ENCODE measurements at regions not wholly inside any gene's neighbourhood (a gene's known extent, or its start where the extent isn't known, plus 50 kb on each side); places are given as distances from the start of the nearest gene placed in this dataset.
"Not testable (repeated sequence)": the region's sequence is repeated elsewhere in the genome, so short reads cannot be mapped to it uniquely, and the experiment has no call there.

- DNase-seq, result no peak
These were observed 122.4 kb upstream of the NMUR2 start for GRCh38 chr5:152527358-152528052.

- DNase-seq, result no peak
These were observed 124.4 kb upstream of the NMUR2 start for GRCh38 chr5:152529440-152529839.

DNA sequence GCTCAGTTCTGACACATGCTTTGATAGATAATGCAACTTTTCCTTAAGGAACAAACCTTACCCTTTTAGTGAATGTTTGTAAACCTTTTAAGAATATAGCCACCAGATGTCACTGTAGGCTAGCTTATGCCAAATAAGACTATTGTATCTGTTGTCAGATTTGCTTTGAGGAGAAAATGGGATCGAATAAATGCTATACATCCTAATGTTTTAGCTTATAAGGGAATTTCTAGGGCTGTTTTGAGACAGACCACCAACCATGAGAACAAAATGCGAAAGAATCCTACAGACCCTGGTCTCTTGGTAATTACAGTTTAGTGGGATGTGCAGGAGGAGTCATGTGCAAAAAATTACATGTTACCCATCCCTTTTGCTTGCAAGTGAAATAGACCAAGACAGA, 127.6 kb upstream of the NMUR2 start:
- DNase-seq, result peak in 2 of 51 donors; percentile 2 to 57

DNA sequence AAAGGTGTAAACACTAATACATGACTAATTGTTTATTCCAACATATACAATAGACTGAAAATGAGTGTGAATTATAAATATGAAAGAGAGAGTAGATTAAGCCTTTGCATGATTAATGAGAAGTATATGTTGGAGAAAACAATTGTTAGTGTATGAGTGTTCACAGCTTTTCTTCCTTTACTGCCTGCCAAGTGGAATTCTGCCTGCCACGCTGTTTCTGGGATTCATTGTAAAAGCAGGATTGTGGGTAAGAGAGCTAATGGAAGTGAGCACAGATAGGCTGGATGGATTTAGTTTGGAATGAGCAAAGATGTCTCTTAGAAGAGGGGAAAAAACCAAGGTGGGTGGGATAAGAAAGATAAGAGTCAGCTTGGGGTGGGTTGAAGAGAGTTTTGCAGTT, 129.6 kb upstream of the NMUR2 start:
- no peak for DNase-seq

DNA sequence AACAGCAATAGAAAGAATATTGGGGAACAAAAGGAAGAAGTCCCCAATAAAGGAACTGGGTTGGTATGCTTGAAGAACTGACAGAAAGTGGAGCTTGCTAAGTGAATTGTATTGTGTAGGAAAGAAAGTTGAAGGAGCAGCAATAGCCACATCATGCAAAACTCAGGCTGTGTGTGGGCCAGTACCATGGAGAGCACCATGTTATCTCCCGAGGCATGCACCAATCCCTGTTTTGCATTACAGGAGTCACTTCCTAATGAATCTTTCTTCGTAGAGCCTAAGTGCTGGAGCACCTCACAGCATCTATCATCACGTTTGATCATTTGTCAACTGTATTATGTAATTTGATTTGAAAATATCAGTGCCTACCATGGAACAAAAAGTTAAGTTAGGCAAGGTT, 137.7 kb upstream of the NMUR2 start:
- DNase-seq, result no peak

DNA sequence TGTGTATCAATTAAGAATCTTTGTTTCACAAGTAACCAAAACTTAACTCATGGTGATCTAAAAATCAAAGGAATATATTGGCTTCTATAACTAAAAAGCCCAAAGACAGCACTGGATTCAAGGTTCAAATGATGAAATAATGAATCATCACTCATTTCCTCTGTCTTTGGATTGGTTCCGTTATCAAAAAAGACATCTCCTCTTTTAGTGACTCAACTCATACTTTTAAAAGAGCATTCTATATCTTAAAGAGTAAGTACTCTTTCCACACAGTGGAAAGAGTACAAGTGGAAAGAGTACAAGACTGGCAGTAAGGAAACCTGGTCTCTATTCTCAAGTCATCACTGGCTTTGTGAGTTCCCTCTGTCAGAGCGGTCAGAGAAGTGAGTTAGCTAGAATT, 141.4 kb upstream of the NMUR2 start:
- DNase-seq, result no peak

- no peak for DNase-seq
These were observed 142.1 kb upstream of the NMUR2 start for GRCh38 chr5:152547202-152547601.

DNA sequence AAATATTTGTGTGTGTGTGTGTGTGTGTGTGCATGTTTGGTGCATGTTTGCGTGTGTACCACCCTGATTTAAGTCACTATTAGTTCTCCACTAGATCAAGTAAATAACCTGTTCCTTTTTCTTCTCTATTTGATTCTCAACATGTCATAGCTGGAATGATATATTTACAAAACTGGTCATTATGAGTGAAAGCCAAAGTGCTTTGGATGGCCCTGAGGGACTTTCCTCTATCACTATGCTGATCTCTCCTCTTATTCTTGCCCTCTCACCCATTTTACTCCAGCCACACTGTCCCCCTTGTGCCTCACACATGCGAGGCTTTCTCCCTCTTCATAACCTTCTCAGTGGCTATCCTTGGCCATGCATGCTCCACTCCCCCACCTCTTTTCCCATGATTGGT, 144.6 kb upstream of the NMUR2 start:
- no peak for DNase-seq

- DNase-seq, result no peak
These were observed 146.0 kb upstream of the NMUR2 start for GRCh38 chr5:152551061-152551460.

DNA sequence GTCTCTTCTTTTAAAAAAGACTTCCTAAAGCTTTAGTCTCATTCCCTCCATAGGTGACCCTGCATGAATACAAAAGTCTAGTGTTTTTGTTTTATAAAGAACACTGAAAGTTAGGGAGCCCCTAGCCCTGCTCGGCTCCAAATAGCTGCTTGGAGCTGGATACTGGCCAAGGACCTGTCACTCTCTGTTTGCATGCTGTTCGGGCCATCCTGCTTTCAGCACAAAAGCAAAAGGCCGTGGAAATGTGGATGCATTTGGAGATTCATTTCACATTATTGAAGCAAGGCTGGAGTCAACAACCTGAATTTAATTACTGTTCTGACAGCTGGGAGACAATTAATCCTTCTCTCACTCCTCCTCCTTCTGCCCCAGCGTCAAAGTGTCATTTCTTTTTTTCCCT, 151.7 kb upstream of the NMUR2 start:
- peak in 4 of 51 donors; percentile 4 to 16 (median 10) for DNase-seq

GRCh38 chr5:152560512-152561137, 155.5 kb upstream of the NMUR2 start:
- peak in 42 of 51 donors; percentile 3 to 81 (median 41) for DNase-seq

DNA sequence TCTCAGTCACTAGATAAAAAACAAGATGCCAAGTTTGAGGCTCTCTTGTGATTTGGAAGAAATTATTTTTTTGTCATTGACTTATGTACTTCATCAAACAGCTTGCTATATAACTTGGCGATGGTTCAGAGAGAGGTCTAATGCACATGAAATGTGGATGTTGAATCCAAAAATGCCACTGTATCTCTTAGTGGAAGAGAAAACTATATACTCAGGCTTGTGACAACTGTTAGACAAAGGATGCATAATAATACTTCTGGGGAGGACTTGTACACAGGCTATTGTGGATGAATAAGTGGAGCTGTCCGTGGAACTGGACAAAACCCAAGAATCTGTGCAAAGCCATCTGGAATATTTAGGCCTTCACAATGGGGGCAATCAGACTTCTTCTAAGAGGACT, 162.9 kb upstream of the NMUR2 start:
- DNase-seq, result peak in 12 of 51 donors; percentile 2 to 70 (median 22)

DNA sequence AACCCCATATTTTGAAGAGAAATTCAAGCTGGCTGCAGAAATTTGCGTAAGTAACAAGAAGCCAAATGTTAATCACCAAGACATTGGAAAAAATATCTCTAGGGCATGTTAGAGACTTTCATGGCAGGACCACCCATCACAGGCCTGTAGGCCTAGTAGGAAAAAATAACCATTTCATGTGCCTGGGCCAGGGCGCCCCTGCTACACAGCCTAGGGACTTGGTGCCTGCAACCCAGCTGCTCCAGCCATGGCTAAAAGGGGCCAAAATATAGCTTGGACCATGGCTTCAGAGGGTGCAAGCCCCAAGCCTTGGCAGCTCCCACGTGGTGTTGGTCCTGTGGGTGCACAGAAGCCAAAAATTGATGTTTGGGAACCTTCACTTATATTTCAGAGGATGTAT, 167.7 kb upstream of the NMUR2 start:
- no peak for DNase-seq

- peak in 11 of 51 donors; percentile 1 to 43 (median 4) for DNase-seq
These were observed 179.0 kb upstream of the NMUR2 start for GRCh38 chr5:152584103-152584502.

DNA sequence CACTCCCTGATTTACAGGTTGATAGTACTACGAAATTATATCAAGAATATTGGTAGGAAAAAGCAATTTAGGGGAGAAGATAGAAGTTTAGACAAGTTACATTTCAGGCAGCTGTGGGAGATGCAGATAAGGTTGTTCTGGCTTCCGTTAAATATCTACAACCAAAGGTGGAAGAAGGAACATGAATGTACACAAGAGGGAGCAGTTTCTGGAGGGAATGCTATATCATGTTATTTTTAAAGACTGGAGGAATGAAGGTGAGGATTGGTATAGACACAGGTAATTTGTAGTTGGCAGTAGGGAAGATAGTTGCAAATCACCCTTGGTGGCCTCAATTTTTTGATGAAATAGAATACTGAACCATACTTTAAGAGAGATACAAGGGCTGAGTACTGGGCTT, 187.3 kb upstream of the NMUR2 start:
- DNase-seq, result no peak

DNA sequence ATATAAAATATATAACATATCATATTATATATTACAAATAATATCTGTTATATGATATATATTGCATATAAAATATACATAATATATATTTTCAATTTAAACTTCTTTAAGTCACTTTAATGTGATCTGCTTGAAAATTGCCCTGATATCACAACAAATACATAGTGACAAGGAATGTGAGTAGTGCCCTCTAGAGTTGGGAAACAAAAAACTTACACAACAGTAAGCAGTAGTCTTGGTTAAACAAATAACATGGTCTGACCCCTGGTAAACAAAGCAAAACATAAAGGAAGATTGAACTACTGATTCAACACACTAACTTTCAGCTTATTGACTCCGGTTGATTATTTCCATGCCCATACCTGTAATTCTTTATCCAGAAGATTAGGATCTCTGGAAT, 188.3 kb upstream of the NMUR2 start:
- DNase-seq, result no peak

GRCh38 chr5:152595405-152595804, 190.3 kb upstream of the NMUR2 start:
- no peak for DNase-seq

DNA sequence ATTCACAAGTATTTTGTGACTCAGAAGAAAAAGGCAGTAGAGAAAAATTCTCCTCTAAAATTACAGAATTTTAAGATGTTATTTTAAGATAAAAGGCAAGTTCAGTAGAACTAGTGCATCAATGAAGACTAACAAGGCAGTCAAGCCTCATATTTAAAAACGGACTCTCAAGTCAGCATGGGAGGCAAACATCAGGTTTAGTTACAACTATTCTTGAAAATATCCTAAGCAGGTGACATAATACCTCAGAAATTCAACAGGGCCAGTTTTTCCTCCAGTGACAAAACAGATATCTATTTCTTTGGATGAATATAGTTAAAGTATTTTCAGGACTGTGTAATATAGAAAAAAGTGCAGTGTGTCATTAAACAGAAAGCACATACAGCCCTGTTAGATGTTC, 194.0 kb upstream of the NMUR2 start:
- no peak for DNase-seq

DNA sequence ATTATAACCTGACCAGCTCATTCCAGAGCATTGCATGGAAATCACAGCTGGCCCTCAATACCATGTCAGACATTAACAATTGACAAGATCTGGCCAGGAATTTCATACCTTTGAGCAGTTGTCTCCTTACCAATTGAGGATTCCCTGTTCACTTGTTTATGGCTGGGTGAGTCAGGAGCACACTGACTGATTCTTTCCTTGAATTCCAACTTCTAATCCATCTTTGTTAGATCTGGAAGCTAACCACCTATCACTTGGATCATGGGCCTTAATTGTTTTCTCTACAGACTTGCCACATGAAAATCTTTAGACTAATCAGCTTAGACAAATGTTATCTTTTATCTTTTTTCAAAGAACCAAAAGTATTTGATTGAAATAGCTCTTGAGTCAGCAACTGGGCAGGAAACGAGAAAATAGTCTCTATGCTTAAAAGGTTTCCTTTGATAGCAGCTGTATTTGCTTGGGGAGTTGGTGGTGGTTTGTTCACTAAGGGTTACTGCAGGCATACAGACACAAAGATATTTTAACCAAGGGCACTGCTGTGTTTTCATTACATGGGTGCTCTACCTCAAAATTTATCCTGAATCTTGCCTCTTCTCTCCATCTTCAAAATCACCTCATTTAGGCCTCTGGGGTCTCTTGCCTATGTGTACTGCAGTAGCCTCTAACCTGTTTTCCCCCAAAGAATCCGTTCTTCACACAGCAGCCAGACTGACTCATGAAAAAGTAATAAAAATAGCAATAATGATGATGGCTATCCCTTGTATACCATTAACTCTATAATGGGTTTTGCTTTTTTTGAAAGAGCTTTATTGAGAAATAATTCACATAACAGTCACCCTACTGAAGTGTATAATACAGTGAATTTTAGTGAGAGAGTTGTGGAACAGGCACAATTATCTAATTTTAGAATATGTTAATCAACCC, 197.0 kb upstream of the NMUR2 start:
- no peak for DNase-seq

- DNase-seq, result not testable (repeated sequence)
These were observed 201.0 kb upstream of the NMUR2 start for GRCh38 chr5:152606050-152606449.

DNA sequence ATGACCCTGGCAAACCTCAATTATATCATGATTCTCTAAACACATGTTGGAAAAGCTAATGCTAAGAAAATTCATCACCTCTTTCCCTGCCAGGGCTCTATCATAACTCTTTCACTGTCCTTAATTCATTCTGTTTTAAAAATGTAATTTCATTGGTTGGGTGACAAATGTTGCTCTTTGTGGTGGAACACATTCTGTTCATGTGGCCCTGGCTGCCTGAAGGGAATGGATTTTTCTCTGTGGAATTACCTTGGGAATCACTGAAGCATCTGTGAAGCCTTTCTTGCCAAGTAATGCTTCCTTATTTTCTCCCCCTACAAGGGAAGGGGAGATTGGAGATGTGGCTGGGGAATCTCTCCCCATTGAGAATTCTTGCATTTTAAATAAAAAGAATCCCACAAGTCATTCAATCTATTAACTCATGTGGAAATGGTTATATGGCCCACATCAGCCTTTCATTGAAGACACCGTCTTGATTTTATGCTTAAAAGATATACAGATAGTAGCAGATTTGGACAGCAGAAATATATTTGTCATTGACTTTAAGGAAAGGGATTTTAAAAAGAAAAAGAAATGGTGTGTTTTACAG, 201.8 kb upstream of the NMUR2 start:
- DNase-seq, result no peak
